ENCODE measurements at regions not wholly inside any gene's neighbourhood (a gene's known extent, or its start where the extent isn't known, plus 50 kb on each side); places are given as distances from the start of the nearest gene placed in this dataset.

DNA sequence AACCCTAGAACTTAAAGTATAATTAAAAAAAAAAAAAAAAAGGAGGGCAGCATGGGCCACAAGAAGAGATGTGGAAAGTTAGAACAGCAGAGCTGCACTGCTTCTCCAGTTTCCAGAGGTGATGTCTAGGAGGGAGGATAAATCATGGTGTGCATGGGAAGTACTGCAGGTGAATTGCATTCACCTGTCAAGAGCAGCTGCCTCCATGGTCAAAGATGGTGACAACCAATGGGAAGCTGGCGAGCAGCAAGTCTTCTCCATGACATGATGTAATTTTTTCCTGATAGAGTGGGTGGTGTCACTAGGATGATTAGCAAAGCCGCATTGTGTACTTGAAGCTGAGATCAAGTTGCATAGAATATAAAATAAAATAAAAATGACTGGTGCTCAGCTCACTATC, 95.6 kb upstream of the HS3ST4 start:
- H3K9me2 ChIP-seq (ENCODE audit: insufficient read depth, low read length): no peaks in the 10 kb centered on the region
- no peak overlapping the region for H3K4me3 ChIP-seq (ENCODE audit: low read length)
- no peaks in the 10 kb centered on the region for H4K20me1 ChIP-seq (ENCODE audit: insufficient read depth)
- no peaks in the 10 kb centered on the region for H3K79me2 ChIP-seq (replicated peaks; ENCODE audit: insufficient read depth, low read length)
- no peak overlapping the region for H3K27ac ChIP-seq (ENCODE audit: low read length)
- H3K9ac ChIP-seq (ENCODE audit: low read length): no peak overlapping the region
- H2AFZ ChIP-seq (ENCODE audit: low read depth, low read length): no peak overlapping the region
- no peaks in the 10 kb centered on the region for H3K36me3 ChIP-seq (ENCODE audit: insufficient read depth, low read length)
- H3F3A ChIP-seq (ENCODE audit: insufficient read depth, low read length, poor library complexity, severe bottlenecking): no peaks in the 10 kb centered on the region
- H3K4me2 ChIP-seq (ENCODE audit: low read length): no peak overlapping the region
- no peak for TF ChIP-seq TAF1 (IDR thresholded peaks at IDR 0.05; ENCODE audit: low read depth)
- no peak for TF ChIP-seq POLR2AphosphoS5 (IDR thresholded peaks at IDR 0.05)
- no peak for TF ChIP-seq EZH2 (IDR thresholded peaks at IDR 0.05; ENCODE audit: borderline replicate concordance, insufficient read depth, low read length, poor library complexity, severe bottlenecking)
- no peak for TF ChIP-seq EP300 (conservative IDR thresholded peaks at IDR 0.05; ENCODE audit: poor library complexity, severe bottlenecking)
- TF ChIP-seq, protein P1, sequence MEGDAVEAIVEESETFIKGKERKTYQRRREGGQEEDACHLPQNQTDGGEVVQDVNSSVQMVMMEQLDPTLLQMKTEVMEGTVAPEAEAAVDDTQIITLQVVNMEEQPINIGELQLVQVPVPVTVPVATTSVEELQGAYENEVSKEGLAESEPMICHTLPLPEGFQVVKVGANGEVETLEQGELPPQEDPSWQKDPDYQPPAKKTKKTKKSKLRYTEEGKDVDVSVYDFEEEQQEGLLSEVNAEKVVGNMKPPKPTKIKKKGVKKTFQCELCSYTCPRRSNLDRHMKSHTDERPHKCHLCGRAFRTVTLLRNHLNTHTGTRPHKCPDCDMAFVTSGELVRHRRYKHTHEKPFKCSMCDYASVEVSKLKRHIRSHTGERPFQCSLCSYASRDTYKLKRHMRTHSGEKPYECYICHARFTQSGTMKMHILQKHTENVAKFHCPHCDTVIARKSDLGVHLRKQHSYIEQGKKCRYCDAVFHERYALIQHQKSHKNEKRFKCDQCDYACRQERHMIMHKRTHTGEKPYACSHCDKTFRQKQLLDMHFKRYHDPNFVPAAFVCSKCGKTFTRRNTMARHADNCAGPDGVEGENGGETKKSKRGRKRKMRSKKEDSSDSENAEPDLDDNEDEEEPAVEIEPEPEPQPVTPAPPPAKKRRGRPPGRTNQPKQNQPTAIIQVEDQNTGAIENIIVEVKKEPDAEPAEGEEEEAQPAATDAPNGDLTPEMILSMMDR (IDR thresholded peaks at IDR 0.05; ENCODE audit: poor library complexity, severe bottlenecking): no peak
- no peak for TF ChIP-seq MXI1 (conservative IDR thresholded peaks at IDR 0.05; ENCODE audit: poor library complexity, severe bottlenecking)
- no peaks in the 10 kb centered on the region for H3K9me3 ChIP-seq (ENCODE audit: low read length)
- H3K27me3 ChIP-seq (ENCODE audit: insufficient read depth, low read depth, low read length): no peaks in the 10 kb centered on the region

DNA sequence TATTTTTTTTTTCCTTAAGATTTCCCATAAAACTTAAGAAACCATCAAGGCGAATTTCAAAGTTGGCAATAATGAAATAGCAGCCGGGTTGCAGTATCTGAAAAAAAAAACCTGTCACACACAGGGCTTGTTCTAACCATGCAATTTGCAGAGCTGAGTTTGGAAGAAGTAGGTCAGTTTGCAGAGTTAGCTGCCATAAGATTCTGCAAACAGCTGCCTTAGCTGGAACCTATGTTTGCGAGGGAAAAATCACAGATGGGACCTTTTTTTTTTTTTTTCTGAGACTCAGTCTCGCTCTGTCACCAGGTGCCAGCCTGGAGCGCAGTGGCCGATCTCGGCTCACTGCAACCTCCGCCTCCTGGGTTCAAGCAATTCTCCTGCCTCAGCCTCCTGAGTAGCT, 98.5 kb upstream of the HS3ST4 start:
- Histone ChIP-seq H3K9me2 (ENCODE audit: insufficient read depth, low read length) (no peaks in the 10 kb centered on the region), H3K27ac (ENCODE audit: low read length) (no peak overlapping the region), H3K79me2 (replicated peaks; ENCODE audit: insufficient read depth, low read length) (no peaks in the 10 kb centered on the region), H3K36me3 (ENCODE audit: insufficient read depth, low read length) (no peaks in the 10 kb centered on the region), H4K20me1 (ENCODE audit: insufficient read depth) (no peaks in the 10 kb centered on the region), H2AFZ (ENCODE audit: low read depth, low read length) (no peak overlapping the region), H3K4me2 (ENCODE audit: low read length) (no peak overlapping the region), H3K9ac (ENCODE audit: low read length) (no peak overlapping the region), H3K4me3 (ENCODE audit: low read length) (no peak overlapping the region), H3K9me3 (ENCODE audit: low read length) (no peaks in the 10 kb centered on the region), H3K27me3 (ENCODE audit: insufficient read depth, low read depth, low read length) (no peaks in the 10 kb centered on the region), H3F3A (ENCODE audit: insufficient read depth, low read length, poor library complexity, severe bottlenecking) (no peaks in the 10 kb centered on the region)
- TF ChIP-seq, protein P1 (IDR thresholded peaks at IDR 0.05; ENCODE audit: poor library complexity, severe bottlenecking): no peak
- no peak for TF ChIP-seq POLR2AphosphoS5 (IDR thresholded peaks at IDR 0.05)
- TF ChIP-seq MXI1 (conservative IDR thresholded peaks at IDR 0.05; ENCODE audit: poor library complexity, severe bottlenecking): no peak
- TF ChIP-seq EZH2 (IDR thresholded peaks at IDR 0.05; ENCODE audit: borderline replicate concordance, insufficient read depth, low read length, poor library complexity, severe bottlenecking): no peak
- no peak for TF ChIP-seq SMC3 (conservative IDR thresholded peaks at IDR 0.05; ENCODE audit: poor library complexity)
- no peak for TF ChIP-seq TAF1 (IDR thresholded peaks at IDR 0.05; ENCODE audit: low read depth)
- no peak for TF ChIP-seq EP300 (conservative IDR thresholded peaks at IDR 0.05; ENCODE audit: poor library complexity, severe bottlenecking)
- TF ChIP-seq, protein P2, sequence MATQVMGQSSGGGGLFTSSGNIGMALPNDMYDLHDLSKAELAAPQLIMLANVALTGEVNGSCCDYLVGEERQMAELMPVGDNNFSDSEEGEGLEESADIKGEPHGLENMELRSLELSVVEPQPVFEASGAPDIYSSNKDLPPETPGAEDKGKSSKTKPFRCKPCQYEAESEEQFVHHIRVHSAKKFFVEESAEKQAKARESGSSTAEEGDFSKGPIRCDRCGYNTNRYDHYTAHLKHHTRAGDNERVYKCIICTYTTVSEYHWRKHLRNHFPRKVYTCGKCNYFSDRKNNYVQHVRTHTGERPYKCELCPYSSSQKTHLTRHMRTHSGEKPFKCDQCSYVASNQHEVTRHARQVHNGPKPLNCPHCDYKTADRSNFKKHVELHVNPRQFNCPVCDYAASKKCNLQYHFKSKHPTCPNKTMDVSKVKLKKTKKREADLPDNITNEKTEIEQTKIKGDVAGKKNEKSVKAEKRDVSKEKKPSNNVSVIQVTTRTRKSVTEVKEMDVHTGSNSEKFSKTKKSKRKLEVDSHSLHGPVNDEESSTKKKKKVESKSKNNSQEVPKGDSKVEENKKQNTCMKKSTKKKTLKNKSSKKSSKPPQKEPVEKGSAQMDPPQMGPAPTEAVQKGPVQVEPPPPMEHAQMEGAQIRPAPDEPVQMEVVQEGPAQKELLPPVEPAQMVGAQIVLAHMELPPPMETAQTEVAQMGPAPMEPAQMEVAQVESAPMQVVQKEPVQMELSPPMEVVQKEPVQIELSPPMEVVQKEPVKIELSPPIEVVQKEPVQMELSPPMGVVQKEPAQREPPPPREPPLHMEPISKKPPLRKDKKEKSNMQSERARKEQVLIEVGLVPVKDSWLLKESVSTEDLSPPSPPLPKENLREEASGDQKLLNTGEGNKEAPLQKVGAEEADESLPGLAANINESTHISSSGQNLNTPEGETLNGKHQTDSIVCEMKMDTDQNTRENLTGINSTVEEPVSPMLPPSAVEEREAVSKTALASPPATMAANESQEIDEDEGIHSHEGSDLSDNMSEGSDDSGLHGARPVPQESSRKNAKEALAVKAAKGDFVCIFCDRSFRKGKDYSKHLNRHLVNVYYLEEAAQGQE (IDR thresholded peaks at IDR 0.05; ENCODE audit: borderline replicate concordance): no peak
- TF ChIP-seq RAD21 (conservative IDR thresholded peaks at IDR 0.05): no peak

All from neural cell (in vitro differentiated cells).